HG02678 (cell line): ENCODE measurements at regions not wholly inside any gene's neighbourhood (a gene's known extent, or its start where the extent isn't known, plus 50 kb on each side); places are given as distances from the start of the nearest gene placed in this dataset.

ENCODE experiments used
- ATAC-seq: cut with Tn5 transposase; IDR thresholded peaks from one replicate; pipeline ENCODE4 v1.9.1; 2021; ENCODE audit warnings: mild to moderate bottlenecking, moderate library complexity; ENCODE audit not compliant: unreplicated experiment

DNA sequence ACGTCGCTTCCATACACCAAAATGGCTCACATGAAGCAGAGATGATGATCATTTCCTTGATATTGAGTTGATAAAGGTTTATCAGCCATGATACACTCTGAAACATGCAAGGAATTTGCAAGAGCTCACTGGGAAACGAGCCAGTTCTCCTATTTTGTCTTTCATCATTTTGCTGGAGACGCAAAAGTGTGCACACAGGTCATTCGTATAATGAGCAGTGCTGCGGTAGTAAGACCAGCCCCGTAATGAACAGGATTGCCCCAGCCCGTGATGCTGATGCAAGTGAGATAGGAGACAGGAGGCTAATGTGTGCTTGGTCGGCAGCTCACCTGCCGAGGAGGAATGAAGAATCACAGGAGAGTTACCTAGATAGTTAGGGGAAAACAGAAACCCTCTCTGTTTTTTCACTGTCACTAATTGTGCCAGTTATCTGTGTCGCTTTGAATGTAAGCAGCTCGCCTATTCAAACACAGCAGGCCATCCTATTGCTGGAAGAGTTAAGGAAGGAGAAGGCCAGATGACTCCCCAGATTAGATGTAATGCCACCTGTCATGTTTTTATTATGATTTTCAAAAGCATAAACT is 391.8 kb downstream of the SAMD5 start:
- ATAC-seq, result no peak

DNA sequence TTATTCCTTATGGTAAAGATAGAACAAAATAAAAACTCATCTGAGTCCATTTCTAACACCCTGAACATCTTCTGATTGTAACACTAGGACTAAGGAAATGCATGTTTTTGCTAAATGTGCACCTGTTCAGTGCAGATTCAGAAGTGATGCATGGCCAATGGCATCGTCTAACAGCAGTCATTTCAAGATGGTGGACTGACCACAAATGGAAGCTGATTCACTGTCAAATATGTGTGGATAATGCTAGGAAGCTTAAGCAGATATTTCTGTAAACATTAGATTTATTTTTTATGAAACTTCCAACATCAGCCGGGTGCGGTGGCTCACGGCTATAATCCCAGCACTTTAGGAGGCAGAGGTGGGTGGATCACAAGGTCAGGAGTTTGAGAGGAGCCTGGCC is 394.8 kb downstream of the SAMD5 start:
- no peak for ATAC-seq

DNA sequence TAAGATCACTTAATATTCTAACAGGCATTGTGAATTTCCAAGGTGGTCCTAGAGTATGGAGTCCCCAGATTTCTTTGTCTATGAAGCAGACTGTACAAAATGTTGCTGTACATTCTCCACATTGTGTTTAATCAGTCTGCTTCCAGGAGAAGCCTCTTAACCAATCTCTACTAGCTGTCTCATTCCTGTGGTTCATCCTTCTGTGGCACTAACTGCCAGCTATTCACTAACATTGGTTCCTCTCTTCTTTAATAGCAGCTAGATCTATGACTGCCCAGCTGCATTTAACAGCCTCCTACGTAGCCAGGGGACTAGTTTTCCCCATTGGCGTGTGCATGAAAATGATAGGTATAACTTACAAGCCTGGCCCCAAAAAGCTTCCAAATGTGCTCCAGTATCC is 395.4 kb downstream of the SAMD5 start:
- no peak for ATAC-seq

DNA sequence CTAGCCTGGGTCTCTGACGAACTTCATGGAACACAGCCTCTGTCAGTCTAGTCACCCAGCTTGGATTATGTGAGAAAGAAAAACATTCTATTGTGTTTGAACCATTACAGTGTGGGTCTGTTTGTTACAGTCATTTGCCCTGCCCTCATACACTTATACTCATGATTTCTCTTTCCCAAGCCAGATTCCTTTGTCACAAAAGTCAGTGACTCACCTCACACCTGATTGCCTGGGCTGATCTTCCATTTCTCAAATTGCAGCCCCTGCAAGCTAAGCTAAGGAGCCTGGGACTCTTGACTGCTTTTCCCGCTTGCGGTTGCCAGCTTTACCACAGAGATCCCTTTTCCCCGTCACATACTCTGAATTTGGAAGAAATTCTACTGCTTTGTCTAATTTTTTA is 395.9 kb downstream of the SAMD5 start:
- ATAC-seq, result no peak

DNA sequence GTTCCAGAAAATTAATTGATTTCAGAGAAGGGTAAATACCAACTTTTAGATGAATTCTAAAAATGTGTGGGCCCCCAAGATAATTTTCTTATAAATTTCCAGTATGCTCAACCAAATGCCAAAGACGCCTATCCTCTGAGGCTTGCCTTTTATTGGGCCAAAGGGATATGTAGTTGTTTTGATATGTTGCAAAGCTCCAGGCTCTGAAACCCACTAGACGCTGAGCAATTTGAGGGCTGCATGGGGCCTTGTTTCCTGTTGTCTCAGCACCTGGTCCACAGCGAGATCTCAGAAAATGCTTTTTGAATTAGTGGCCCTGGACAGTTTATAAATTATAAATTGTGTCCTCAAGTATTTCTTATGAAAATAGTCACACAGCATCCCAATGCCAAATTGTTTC is 397.2 kb downstream of the SAMD5 start:
- ATAC-seq, result no peak

DNA sequence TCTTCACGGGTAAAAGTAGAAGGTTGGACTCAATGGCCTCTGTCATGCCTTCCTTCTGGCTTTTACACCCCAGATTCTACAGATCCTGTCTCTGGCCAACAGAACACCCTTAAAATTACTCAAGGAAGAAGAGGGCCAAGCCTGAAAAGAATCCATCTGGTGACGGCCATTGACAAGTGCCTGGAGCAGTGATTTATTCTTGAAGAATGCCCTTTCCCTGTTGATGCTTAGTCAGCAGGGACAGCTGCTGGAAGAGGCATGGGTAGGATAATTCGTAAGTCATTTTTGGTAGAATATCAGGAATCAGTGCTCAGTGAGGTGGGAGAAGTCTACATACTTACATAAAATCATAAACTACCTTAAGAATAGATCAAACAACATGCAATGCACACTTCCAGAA is 397.9 kb downstream of the SAMD5 start:
- ATAC-seq, result no peak

DNA sequence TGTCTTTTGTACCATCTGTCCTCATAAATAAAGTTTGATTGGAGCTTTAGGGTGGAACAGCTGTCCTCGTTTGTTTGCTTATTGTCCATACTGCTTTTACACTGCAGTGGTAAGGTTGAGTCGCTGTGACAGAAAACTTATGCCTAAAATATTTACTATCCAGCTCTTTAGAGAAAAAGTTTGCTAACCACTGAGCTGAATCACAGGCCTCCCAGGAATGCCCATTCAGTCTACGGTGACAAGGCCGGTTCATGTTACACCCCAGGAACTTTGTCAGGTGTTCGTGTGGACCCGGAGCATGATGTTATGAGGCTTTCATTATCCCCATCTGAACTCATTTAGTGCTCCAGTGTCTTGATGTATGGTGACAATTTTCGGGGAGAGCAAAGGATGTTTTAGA is 401.1 kb downstream of the SAMD5 start:
- ATAC-seq, result no peak

DNA sequence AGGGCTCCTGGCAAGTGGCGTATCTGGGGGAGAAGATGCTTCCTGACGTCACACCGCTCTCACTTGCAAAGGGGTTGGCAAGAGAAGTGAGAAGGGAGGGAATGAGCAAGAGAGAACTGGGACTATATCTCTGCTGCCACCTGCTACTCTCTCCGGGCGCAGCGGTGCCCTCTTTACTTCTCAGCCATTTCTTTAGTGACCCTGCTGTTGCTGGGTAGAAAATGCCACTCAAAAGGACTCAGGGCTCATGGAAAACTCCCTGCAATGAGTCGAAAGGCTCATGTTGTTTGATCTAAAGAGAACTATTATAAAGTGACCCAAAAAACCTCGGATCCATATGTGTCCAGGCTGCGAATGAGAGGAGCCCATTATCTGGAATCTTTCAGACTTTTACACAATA is 401.8 kb downstream of the SAMD5 start:
- ATAC-seq, result no peak

DNA sequence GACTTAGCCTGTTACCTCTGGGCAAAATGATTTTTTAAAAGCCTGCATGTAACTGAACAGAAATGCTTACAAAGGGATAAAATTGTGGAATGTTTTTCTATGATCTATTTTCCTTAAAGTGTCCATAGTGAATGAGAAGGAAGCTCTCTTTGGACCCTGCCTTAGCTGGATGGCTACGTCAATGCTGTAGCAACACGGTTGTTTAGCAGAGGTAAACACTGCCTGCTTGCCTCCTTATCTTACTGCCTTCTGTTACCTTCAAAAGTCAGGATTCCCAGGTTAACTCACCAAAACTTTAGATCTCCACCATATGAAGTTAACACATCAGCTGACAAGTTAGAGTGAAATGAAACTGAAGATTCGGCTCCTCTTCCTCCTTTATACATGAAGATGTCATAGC is 402.6 kb downstream of the SAMD5 start:
- ATAC-seq, result no peak

DNA sequence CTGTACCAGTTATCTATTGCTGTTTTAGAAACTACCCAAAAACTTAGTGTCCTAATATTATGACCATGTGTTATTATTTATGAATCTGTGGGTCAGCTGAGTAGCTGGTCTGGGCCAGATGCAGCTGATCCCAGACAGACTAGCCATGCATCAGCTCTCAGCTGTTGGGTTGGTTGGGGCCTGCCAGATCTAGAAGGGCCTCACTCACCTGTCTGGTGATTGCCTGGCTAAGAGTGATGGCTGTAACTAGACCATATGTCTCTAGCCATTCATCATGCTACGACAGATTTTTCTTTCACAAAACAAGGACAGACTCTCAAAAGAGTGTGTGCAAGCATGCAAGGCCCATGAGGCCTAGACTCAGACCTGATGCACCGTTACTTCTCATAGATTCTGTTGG is 403.2 kb downstream of the SAMD5 start:
- no peak for ATAC-seq

DNA sequence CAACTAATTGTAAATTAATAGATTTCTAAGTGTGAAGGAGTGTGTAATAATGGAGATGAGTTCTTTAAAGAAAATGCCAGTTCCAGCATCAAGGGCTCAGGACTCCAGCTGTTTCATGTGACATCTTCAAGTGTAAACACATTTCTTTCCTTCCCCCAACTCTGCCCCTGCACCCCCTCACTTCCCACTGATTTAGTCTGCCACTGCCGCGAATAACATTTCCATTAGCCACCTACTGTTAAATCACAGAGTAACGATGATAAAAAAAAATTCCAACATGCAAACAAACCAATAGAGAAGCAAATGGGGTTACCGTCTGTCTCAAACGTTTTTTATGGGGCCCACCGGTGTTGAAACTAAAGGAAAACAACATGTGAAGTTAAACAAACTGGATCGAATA is 414.3 kb downstream of the SAMD5 start:
- no peak for ATAC-seq

DNA sequence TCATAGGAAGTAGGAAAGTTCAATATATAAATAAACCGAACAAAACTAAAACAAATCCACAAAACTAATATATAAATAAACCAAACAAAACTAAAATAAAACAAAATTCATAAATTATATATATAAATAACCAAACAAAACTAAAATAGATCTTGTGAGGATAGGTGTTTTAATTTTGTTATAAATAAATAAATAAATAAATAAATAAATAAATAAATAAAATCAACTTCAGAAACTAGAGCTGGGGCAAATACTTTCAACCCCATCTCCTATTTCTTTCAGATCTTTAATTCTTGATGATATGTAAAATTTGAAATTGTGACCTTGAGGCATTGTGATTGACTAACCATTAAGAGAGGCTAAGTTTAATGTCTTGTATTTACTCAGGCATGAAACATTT is 416.1 kb downstream of the SAMD5 start:
- no peak for ATAC-seq

DNA sequence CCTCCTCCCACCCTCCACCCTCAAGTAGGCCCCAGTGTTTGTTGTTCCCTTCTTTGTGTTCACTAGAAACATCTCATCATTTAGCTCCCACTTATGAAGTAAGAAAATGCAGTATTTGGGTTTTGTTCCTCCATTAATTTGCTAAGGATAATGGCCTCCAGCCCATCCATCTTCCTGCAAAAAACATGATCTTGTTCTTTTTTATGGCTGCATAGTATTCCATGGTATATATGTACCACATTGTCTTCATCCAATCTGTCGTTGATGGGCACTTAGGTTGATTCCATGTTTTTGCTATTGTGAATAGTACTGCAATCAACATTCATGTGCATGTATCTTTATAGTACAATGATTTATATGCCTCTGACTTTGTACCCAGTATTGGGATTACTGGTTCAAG is 416.8 kb upstream of the SASH1 start:
- ATAC-seq, result no peak

DNA sequence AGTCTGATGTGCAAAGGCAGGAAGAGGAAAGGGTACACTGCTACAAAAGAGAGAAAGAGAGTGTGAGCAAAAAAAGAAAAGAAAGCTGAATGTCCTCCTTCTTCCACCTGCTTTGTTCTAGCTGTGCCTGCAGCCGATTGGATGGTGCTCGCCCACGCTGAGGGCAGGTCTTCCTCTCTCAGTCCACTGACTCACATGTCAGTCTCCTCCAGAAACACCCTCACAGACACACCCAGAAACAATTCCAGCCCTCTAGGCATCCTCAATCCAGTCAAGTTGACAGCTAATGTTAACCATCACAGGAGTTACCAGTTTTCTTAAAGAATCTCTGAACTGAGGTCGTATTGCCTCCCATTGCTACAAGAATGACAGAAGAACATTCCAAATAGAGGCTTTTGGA is 411.9 kb upstream of the SASH1 start:
- no peak for ATAC-seq

DNA sequence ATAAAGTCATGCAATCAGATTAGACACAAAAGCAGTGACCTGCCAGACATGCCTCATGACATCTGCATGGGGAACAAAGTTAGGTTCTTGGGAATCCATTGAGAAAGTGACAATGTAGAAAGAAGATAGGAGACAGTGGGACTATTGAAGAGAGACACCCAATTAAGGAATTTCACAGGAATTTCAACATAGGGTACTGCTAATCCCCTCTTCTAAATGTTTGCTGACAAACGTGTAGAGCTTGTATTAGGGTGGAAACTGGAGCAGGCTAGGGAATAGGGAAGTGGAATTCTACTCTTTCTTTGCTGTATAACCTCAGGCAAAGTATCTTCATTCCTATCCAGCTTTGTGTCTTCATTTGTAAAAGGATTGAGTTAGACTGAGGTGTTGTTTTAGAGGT is 409.4 kb upstream of the SASH1 start:
- no peak for ATAC-seq

DNA sequence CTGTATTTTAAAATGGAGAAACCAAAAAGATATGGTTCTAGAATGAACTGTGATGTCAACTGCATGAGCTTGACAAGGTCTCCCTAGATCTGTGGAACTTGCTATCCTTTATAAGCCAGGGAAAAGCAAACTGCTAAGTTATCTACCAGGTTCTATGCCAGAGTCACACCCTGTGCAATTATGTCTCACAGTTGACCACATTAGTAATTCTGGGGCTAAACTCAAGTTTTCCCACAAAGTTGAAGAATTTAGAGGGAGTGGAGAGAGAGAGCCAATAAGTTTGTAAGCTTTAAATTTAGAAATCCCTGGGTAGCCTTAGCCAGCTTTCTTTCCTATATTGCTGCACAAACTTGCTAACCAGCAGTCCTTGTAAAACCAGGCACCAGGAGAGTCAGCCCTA is 407.0 kb upstream of the SASH1 start:
- ATAC-seq, result no peak

DNA sequence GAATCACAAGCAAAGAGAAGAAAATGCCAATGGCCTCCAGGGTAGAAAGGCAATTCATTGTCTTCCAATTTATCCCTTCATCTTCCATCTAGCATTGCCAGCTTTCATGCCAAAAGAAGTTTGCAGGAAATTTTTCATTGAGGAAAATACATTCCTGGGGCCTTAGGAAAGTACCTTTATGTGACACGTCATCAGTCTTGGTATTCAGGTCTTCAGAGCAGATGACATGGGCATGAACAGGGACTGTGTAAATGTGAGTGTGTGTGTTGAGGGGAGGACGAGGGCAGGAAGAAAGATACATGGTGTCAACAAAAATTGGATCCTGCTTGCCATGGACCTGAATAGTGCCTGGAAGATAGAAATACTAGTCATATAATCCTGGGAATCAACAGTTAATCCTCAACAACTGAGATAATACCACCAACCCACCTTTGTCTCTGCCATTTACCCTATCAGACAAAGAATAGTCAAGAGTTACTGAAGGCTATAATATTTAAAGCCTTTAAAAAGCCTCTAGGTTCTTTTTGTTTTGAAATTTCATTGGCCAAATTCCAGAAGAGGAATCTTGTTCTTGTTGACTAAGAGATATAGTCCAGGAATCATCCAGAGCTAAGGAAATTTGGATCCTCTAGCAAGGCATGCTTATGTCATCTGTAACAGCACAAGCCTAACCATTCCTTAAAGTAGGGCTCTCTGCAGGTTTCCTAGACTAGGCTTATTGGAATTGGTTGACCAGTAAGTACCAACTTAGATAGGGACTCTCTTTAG is 405.8 kb upstream of the SASH1 start:
- ATAC-seq, result no peak

DNA sequence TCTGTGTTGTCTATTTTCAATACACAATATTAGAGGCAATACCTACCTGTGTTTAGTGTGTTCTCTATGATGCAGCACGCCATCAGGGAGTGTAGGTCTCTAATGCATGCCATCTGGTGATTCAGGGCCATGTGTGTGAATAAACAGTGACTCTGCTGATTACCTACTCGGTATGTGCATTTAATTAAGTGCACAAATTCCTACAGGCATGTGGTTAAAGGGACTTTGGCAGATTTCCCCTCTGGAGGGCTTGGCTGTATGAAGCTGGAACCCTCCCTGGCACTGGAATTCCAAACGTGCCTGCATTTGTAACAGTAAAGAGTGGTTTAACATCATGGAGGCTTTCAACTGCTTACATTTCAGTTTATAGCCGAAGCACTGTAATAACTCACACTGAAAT is 401.5 kb upstream of the SASH1 start:
- no peak for ATAC-seq

DNA sequence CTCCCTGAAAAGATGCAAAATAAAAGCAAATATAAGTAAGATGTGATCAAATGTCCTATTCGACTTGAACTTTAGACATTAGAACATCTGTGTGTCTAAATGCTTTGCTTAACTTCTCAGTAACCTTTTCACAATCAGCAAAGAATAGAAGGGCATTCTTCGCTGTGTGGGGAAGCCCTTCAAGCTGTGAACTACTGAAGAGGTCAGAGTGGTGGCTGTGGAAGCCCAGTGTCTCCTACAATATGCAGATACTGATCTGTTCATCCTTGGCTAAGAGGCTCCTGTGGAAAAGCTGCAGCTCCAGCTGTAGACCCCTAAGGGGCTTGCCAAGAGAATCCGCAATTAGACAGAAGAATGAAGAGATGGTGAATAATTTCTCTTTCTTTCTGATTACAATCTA is 400.3 kb upstream of the SASH1 start:
- no peak for ATAC-seq

DNA sequence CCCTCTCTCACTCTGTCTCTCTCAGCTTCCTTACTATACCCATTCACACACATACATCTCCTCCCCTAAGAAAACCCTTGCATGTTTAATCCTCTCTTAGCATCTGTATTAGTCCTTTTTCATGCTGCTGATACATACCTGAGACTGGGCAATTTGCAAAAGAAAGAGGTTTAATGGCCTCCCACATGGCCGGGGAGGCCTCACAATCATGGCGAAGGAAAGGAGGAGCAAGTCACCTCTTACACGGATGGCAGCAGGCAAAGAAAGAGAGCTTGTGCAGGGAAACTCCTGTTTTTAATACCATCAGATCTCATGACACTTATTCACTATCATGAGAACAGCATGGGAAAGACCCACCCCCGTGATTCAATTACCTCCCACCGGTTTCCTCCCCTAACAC is 398.5 kb upstream of the SASH1 start:
- ATAC-seq, result no peak

DNA sequence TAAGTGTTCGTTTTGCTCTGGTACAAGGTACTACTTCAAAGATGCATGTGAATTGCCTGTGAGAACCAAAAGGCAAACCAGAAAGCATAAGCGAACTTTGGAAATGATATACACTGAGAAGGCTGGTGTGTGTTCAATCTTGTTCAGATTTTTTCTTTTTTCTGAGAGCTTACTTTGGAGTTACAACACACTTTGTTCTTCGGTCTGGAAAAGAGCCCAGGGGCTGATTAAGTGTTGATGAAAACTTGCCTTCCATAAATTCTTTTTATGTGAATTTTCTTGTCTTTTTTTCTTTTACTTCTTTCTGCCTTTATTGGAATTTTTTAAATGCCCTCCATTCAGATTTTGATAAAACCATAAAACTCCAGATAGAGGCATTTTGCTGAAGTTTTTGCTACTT is 395.1 kb upstream of the SASH1 start:
- no peak for ATAC-seq

DNA sequence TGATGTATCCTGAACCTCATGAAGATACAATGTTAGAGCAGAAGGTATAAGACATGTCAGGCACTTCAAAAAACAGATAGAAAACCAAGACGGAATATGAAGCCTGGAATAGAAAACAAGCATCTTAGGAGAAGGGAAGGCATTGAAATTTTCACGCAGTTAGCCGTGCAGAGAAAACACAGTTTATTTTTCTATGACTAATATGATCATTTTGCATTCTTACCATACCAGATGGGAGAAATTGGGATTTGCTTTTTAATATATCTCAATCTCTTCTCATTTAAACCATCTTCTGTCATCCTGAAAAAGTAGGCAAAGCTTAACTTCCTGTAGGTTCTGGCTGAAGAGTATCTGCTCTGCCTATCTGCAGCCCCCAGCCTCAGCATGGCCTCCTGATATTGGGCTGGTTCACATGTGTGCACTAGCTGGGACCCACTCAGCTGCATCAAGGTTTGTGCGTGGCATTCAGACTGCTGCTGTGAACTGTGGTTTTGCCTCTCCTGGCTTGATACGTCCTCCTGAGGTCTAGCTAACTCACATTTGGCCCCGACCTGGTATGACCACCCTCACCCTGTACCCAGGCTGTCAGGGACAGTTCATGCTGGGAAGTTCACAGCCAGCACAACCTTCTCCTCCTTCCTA is 392.5 kb upstream of the SASH1 start:
- ATAC-seq, result no peak

DNA sequence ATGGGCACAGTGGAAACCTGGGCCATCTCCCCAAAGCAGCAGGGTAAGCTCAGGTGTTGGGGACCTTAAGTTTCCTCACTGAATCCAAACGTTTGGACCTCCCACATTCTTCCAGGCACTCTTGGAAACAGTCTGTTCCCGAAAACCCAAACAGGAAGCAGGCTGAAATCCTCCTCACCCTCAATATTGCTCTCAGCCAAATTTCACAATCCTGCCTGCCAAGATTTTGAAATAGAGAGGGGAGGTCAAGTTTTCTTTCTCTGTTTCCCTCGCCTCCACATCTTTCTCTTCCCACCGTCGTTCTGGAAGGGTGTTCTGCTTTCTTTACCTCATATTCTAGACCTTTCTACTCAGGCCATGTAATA is 392.0 kb upstream of the SASH1 start:
- ATAC-seq, result no peak
